HG03066 (cell line): ENCODE measurements at regions not wholly inside any gene's neighbourhood (a gene's known extent, or its start where the extent isn't known, plus 50 kb on each side); places are given as distances from the start of the nearest gene placed in this dataset.

Experiments
- ATAC-seq: cut with Tn5 transposase; IDR thresholded peaks from one replicate; pipeline ENCODE4 v1.9.1; 2021; ENCODE audit warnings: low read depth; ENCODE audit not compliant: unreplicated experiment

GRCh38 chr9:687034-687785 is 154.3 kb upstream of the DMRT1 start:
- ATAC-seq: no peak

- no peak for ATAC-seq
These were observed 153.5 kb upstream of the DMRT1 start for GRCh38 chr9:687994-688393.

GRCh38 chr9:690517-691111 is 150.9 kb upstream of the DMRT1 start:
- no peak for ATAC-seq

GRCh38 chr9:691825-692400 is 149.6 kb upstream of the DMRT1 start:
- ATAC-seq: no peak

GRCh38 chr9:692636-693129 is 148.8 kb upstream of the DMRT1 start:
- ATAC-seq: no peak

GRCh38 chr9:693201-694091 is 148.1 kb upstream of the DMRT1 start:
- ATAC-seq: no peak

GRCh38 chr9:694092-694402 is 147.4 kb upstream of the DMRT1 start:
- no peak for ATAC-seq

GRCh38 chr9:694403-695154 is 146.9 kb upstream of the DMRT1 start:
- no peak for ATAC-seq

- ATAC-seq: no peak
These were observed 146.2 kb upstream of the DMRT1 start for GRCh38 chr9:695252-695651.

- ATAC-seq: no peak
These were observed 144.9 kb upstream of the DMRT1 start for GRCh38 chr9:696332-697323.

- ATAC-seq: no peak
These were observed 143.2 kb upstream of the DMRT1 start for GRCh38 chr9:698276-698675.

GRCh38 chr9:698954-699353 is 142.5 kb upstream of the DMRT1 start:
- no peak for ATAC-seq

GRCh38 chr9:699396-699795 is 142.1 kb upstream of the DMRT1 start:
- ATAC-seq: no peak

- no peak for ATAC-seq
These were observed 140.9 kb upstream of the DMRT1 start for GRCh38 chr9:700365-701282.

GRCh38 chr9:703392-703791 is 138.1 kb upstream of the DMRT1 start:
- ATAC-seq: no peak

GRCh38 chr9:706073-706472 is 135.4 kb upstream of the DMRT1 start:
- no peak for ATAC-seq

- ATAC-seq: peak; percentile 32
These were observed 134.7 kb upstream of the DMRT1 start for GRCh38 chr9:706606-707459.
